Skeletal muscle tissue (tissue), 3 donors: ENCODE measurements at regions not wholly inside any gene's neighbourhood (a gene's known extent, or its start where the extent isn't known, plus 50 kb on each side); places are given as distances from the start of the nearest gene placed in this dataset.

Experiments used
- H3K27ac ChIP-seq: one replicate; pipeline ENCODE4 v1.7.0; 2013; ENCODE audit warnings: mild to moderate bottlenecking, low read depth, low read length, inconsistent platforms
- H3K27me3 ChIP-seq, 3 donors: one replicate each; pipeline ENCODE4 v1.7.0; 2013; ENCODE audit warnings: low read length in 3 of 3; ENCODE audit not compliant: control insufficient read depth in 3 of 3, insufficient read depth in 3 of 3
- H3K36me3 ChIP-seq, 3 donors: one replicate each; pipeline ENCODE4 v1.7.0; 2013; ENCODE audit warnings: low read length in 3 of 3; ENCODE audit not compliant: control insufficient read depth in 3 of 3, insufficient read depth in 3 of 3
- H3K4me1 ChIP-seq, 3 donors: one replicate each; pipeline ENCODE4 v1.7.0; 2013; ENCODE audit warnings: low read length in 3 of 3, mild to moderate bottlenecking in 3 of 3; ENCODE audit not compliant: control insufficient read depth in 3 of 3, insufficient read depth in 3 of 3
- H3K4me3 ChIP-seq, 3 donors: one replicate each; pipeline ENCODE4 v1.7.0; 2013; ENCODE audit warnings: low read length in 3 of 3
- H3K9ac ChIP-seq, 3 donors: one replicate each; pipeline ENCODE4 v1.7.0; 2013; ENCODE audit warnings: low read length in 3 of 3, mild to moderate bottlenecking in 3 of 3, moderate library complexity in 2 of 3, low read depth in 1 of 3
- H3K9me3 ChIP-seq, 3 donors: one replicate each; pipeline ENCODE4 v1.7.0; 2013; ENCODE audit warnings: low read length in 3 of 3; ENCODE audit not compliant: control insufficient read depth in 3 of 3
- donor health status: Osteomylitis.

- H3K4me3 ChIP-seq, result no peak overlapping the region
- no peaks in the 10 kb centered on the region for H3K27me3 ChIP-seq
- no peak overlapping the region for H3K9ac ChIP-seq
- H3K36me3 ChIP-seq, result no peaks in the 10 kb centered on the region
- no peaks in the 10 kb centered on the region for H3K9me3 ChIP-seq
- no peaks in the 10 kb centered on the region for H3K4me1 ChIP-seq
- no peak overlapping the region for H3K27ac ChIP-seq
Measured at GRCh38 chr9:2362150-2362549, 259.4 kb upstream of the VLDLR start.

DNA sequence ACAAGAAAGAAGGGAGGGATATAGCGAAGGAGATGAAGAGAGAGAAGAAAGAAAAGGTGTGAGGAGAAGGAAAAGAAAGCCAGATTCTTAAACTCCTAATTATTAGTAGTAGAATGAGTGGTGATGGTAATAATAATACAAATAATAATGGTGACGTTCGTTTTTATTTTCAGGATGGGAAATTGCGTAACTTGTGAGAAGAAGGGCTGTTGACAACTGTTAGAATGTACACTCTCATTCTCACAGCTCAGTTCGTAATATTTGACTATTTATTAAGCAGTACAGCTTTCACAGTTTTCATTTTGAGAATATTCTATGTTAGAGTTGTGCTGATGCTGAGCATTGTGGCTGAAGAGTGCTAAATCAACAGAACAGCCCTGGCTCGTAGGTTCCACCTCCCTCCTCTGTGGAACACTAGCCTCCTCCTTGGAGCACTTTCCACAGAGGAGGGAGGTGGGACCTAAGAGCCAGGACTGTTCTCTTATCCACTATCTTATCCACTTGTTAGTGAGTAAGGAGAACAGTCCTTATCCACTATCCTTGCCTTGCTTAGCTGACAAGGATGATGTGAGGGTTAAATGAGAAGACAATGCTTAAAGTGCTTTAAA lies 258.3 kb upstream of the VLDLR start:
- Histone ChIP-seq H3K36me3 (no peaks in the 10 kb centered on the region), H3K27me3 (no peaks in the 10 kb centered on the region), H3K4me3 (no peak overlapping the region), H3K9ac (no peak overlapping the region), H3K9me3 (no peaks in the 10 kb centered on the region), H3K4me1 (no peaks in the 10 kb centered on the region), H3K27ac (no peak overlapping the region)

DNA sequence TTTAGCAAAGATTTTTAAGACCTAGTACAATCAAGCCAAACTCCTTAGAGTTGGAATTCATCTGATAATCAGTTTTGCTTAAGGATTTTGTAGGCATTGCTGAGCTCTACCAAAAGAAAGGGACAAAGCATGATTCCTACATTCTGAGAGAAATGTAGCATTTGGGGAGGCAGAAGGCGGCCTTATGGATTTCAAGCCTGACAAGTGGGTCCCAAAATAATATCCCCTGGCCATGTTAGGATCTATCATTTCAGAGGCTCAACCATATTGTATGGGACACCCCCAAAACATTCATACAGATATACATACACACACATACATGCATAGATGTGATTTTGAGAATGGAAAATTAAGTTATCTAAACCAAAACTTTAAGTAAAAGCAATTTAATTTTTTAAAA lies 257.8 kb upstream of the VLDLR start:
- H3K9ac ChIP-seq, result no peak overlapping the region
- no peaks in the 10 kb centered on the region for H3K9me3 ChIP-seq
- H3K4me1 ChIP-seq, result no peaks in the 10 kb centered on the region
- no peaks in the 10 kb centered on the region for H3K36me3 ChIP-seq
- no peak overlapping the region for H3K4me3 ChIP-seq
- no peaks in the 10 kb centered on the region for H3K27me3 ChIP-seq
- H3K27ac ChIP-seq, result no peak overlapping the region

- H3K9ac ChIP-seq, result no peak overlapping the region
- no peak overlapping the region for H3K27ac ChIP-seq
- H3K9me3 ChIP-seq, result no peaks in the 10 kb centered on the region
- H3K36me3 ChIP-seq, result no peaks in the 10 kb centered on the region
- H3K4me1 ChIP-seq, result no peaks in the 10 kb centered on the region
- no peak overlapping the region for H3K4me3 ChIP-seq
- H3K27me3 ChIP-seq, result no peaks in the 10 kb centered on the region
Measured at GRCh38 chr9:2367970-2368369, 253.6 kb upstream of the VLDLR start.

- Histone ChIP-seq H3K27ac (no peak overlapping the region), H3K36me3 (no peaks in the 10 kb centered on the region)
Measured at GRCh38 chr9:2373648-2374047, 247.9 kb upstream of the VLDLR start.

DNA sequence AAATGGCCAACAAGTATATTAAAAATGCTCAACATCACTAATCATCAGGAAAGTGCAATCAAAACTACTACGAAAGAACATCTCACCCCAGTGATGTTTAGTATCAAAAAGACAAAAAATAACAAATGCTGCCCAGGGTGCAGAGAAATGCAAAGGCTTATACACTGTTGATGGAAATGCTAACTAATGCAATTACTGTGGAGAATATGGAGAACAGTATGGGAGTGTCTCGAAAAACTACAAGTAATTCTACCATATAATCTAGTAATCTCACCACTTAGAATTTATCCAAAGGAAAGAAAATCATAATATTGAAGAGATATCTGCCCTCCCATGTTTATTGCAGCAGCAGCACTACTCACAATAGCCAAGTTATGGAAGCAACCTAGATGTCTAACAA lies 246.5 kb upstream of the VLDLR start:
- Histone ChIP-seq H3K27me3 (no peaks in the 10 kb centered on the region), H3K27ac (no peak overlapping the region), H3K9ac (no peak overlapping the region), H3K9me3 (no peaks in the 10 kb centered on the region), H3K4me1 (no peaks in the 10 kb centered on the region), H3K36me3 (no peaks in the 10 kb centered on the region), H3K4me3 (no peak overlapping the region)

More at GRCh38 chr9:2373648-2374047, 247.9 kb upstream of the VLDLR start:
- Histone ChIP-seq H3K27me3 (no peaks in the 10 kb centered on the region), H3K9me3 (no peaks in the 10 kb centered on the region), H3K9ac (no peak overlapping the region), H3K4me3 (no peak overlapping the region), H3K4me1 (no peaks in the 10 kb centered on the region)

DNA sequence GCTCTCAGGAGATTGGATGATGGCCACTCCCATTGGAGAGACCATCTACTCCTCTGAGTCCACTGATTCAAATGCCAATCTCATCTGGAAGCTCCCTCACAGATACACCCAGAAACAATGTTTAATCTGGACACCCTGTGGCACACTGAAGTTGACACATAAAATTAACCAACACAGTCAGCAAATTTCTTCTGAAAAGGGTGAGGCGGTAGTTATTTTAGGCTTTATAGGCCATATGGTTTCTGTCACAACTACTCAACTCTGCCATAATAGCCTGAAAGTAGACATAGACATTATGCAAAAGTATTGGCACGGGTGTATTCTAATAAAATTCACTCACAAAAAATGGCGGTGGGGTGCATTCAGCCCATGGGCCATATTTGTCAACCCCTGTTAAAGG lies 244.5 kb upstream of the VLDLR start:
- Histone ChIP-seq H3K4me1 (no peaks in the 10 kb centered on the region), H3K9ac (no peak overlapping the region), H3K36me3 (no peaks in the 10 kb centered on the region), H3K9me3 (no peaks in the 10 kb centered on the region), H3K4me3 (no peak overlapping the region), H3K27me3 (no peaks in the 10 kb centered on the region), H3K27ac (no peak overlapping the region)

- H3K27ac ChIP-seq, result no peak overlapping the region
- H3K9ac ChIP-seq, result no peak overlapping the region
- no peaks in the 10 kb centered on the region for H3K36me3 ChIP-seq
- no peaks in the 10 kb centered on the region for H3K27me3 ChIP-seq
- H3K4me3 ChIP-seq, result no peak overlapping the region
- no peaks in the 10 kb centered on the region for H3K9me3 ChIP-seq
- H3K4me1 ChIP-seq, result no peaks in the 10 kb centered on the region
Measured at GRCh38 chr9:2377834-2378233, 243.8 kb upstream of the VLDLR start.

DNA sequence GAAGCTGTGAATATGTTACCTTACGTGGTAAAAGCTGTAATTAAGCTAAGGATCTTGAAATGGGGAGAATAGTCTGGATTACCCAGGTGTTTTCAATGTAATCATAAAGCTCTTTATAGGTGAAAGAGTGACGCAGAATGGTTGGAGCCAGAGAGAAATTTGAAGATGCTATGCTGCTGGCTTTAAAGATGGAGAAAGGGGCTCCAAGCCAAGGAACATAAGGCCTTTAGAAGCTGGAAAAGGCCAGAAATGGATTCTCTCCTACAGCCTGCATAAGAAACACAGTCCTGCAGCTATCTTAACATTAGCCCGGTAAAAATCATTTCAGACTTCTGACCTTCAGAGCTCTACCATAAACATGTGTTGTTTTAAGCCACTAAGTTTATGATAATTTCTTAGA lies 243.3 kb upstream of the VLDLR start:
- Histone ChIP-seq H3K9ac (no peak overlapping the region), H3K9me3 (no peaks in the 10 kb centered on the region), H3K36me3 (no peaks in the 10 kb centered on the region), H3K27me3 (no peaks in the 10 kb centered on the region), H3K27ac (no peak overlapping the region), H3K4me1 (no peaks in the 10 kb centered on the region), H3K4me3 (no peak overlapping the region)

DNA sequence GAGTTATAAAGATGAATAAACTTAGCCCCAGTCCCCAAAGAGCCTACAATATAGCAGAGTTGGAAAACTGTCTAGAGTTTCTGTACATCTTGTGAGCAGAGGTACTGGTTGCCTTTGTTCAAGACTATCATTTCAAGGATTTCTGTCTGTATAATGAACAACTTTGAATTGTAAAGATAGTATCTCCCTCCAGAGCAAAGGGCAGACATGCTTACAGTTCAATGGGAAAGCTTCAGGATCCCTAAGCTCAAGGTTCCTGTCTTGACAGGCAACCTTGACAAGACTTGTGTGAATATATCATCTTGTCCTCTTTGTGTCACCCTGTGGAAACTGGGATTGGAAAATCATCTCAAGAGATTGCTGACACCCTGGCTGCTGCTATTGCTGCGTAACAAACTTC lies 242.8 kb upstream of the VLDLR start:
- Histone ChIP-seq H3K27ac (no peak overlapping the region), H3K4me3 (no peak overlapping the region), H3K9me3 (no peaks in the 10 kb centered on the region), H3K4me1 (no peaks in the 10 kb centered on the region), H3K27me3 (no peaks in the 10 kb centered on the region), H3K9ac (no peak overlapping the region), H3K36me3 (no peaks in the 10 kb centered on the region)

DNA sequence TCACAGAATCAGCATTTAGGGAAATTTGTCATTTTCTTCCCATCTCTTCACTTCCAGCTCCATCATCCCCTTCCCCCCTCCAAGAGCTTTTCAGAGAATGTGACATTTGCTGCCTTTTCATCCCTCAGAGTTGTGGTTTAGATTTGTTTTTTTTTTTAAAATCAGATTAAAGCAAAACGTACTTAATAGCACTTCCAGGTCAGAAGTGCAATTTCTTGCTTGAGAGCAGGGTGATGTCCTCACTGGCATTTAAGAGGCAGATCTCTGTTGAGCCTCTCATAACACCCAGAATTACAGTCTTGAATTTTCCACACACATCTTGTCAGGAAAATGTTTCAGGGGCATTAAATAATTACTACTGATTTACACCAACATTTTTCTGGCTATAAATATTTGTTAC lies 236.8 kb upstream of the VLDLR start:
- no peaks in the 10 kb centered on the region for H3K36me3 ChIP-seq
- no peak overlapping the region for H3K27ac ChIP-seq
- no peak overlapping the region for H3K9ac ChIP-seq
- H3K4me1 ChIP-seq, result no peaks in the 10 kb centered on the region
- no peaks in the 10 kb centered on the region for H3K9me3 ChIP-seq
- H3K27me3 ChIP-seq, result no peaks in the 10 kb centered on the region
- H3K4me3 ChIP-seq, result no peak overlapping the region
